ENCODE measurements at regions not wholly inside any gene's neighbourhood (a gene's known extent, or its start where the extent isn't known, plus 50 kb on each side); places are given as distances from the start of the nearest gene placed in this dataset.

GRCh38 chr10:90421874-90422273 is 436.0 kb downstream of the HTR7 start:
- no peak for DNase-seq

GRCh38 chr10:90424730-90425129 is 433.1 kb downstream of the HTR7 start:
- DNase-seq, result no peak

GRCh38 chr10:90430186-90430585 is 427.7 kb downstream of the HTR7 start:
- DNase-seq, result no peak

GRCh38 chr10:90432866-90433265 is 425.0 kb downstream of the HTR7 start:
- no peak for DNase-seq

GRCh38 chr10:90435296-90435695 is 422.5 kb downstream of the HTR7 start:
- no peak for DNase-seq

- no peak for DNase-seq
Measured at GRCh38 chr10:90437452-90437851, 420.4 kb downstream of the HTR7 start.

GRCh38 chr10:90440870-90441269 is 417.0 kb downstream of the HTR7 start:
- no peak for DNase-seq

GRCh38 chr10:90443342-90443741 is 414.5 kb downstream of the HTR7 start:
- no peak for DNase-seq

GRCh38 chr10:90447831-90448230 is 410.0 kb downstream of the HTR7 start:
- DNase-seq, result no peak

- DNase-seq, result no peak
Measured at GRCh38 chr10:90450797-90451196, 407.0 kb downstream of the HTR7 start.

- no peak for DNase-seq
Measured at GRCh38 chr10:90451283-90451682, 406.6 kb downstream of the HTR7 start.

- no peak for DNase-seq
Measured at GRCh38 chr10:90458054-90458453, 399.8 kb downstream of the HTR7 start.

- no peak for DNase-seq
Measured at GRCh38 chr10:90458571-90458970, 399.3 kb downstream of the HTR7 start.

- no peak for DNase-seq
Measured at GRCh38 chr10:90461437-90462155, 396.2 kb downstream of the HTR7 start.

- DNase-seq, result no peak
Measured at GRCh38 chr10:90462749-90463470, 394.9 kb downstream of the HTR7 start.

GRCh38 chr10:90464329-90464728 is 393.5 kb downstream of the HTR7 start:
- no peak for DNase-seq

GRCh38 chr10:90470966-90471365 is 386.9 kb downstream of the HTR7 start:
- DNase-seq, result no peak

GRCh38 chr10:90480466-90480865 is 377.4 kb downstream of the HTR7 start:
- DNase-seq, result no peak

- no peak for DNase-seq
Measured at GRCh38 chr10:90481326-90481923, 376.4 kb downstream of the HTR7 start.

GRCh38 chr10:90484518-90484917 is 373.3 kb downstream of the HTR7 start:
- DNase-seq, result no peak

- no peak for DNase-seq
Measured at GRCh38 chr10:90494183-90494582, 363.7 kb downstream of the HTR7 start.

GRCh38 chr10:90504172-90504571 is 353.7 kb downstream of the HTR7 start:
- DNase-seq, result no peak

GRCh38 chr10:90526721-90527120 is 331.1 kb downstream of the HTR7 start:
- no peak for DNase-seq

- DNase-seq, result no peak
Measured at GRCh38 chr10:90530521-90530920, 327.3 kb downstream of the HTR7 start.

Measured in CD4-positive, alpha-beta T cell treated with Interleukin-15 for 1 hour (primary cell).